ENCODE measurements at regions not wholly inside any gene's neighbourhood (a gene's known extent, or its start where the extent isn't known, plus 50 kb on each side); places are given as distances from the start of the nearest gene placed in this dataset.

- Histone ChIP-seq H3K9me3 (no peaks in the 10 kb centered on the region), H3K27me3 (replicated peaks; ENCODE audit: insufficient read depth) (no peaks in the 10 kb centered on the region), H3K4me1 (replicated peaks) (no peaks in the 10 kb centered on the region), H3K27ac (no peak overlapping the region), H3K4me3 (no peak overlapping the region), H3K36me3 (no peaks in the 10 kb centered on the region)
- TF ChIP-seq CTCF (IDR thresholded peaks at IDR 0.05), result no peak
- TF ChIP-seq POLR2A (IDR thresholded peaks at IDR 0.05), result no peak
- TF ChIP-seq POLR2AphosphoS5 (IDR thresholded peaks at IDR 0.05), result no peak
- DNase-seq (ENCODE audit: low spot score), result no peak
- 72% methylated on average over 3 of the region's 3 CpGs for WGBS
- intact Hi-C loops (cut with DNase I), result no loop called here
Measured at GRCh38 chr12:108017472-108018057, 111.5 kb upstream of the WSCD2 start.

- H3K4me1 ChIP-seq (replicated peaks), result no peaks in the 10 kb centered on the region
- no peaks in the 10 kb centered on the region for H3K27me3 ChIP-seq (replicated peaks; ENCODE audit: insufficient read depth)
- WGBS, result 65% methylated on average over 2 of the region's 2 CpGs
- TF ChIP-seq POLR2A (IDR thresholded peaks at IDR 0.05) (no peak), POLR2AphosphoS5 (IDR thresholded peaks at IDR 0.05) (no peak)
- intact Hi-C loops (cut with DNase I), result no loop called here
- no peak overlapping the region for H3K4me3 ChIP-seq
- DNase-seq (ENCODE audit: low spot score), result no peak
- no peaks in the 10 kb centered on the region for H3K9me3 ChIP-seq
- H3K27ac ChIP-seq, result no peak overlapping the region
- H3K36me3 ChIP-seq, result no peaks in the 10 kb centered on the region
Measured at GRCh38 chr12:108019862-108020261, 109.2 kb upstream of the WSCD2 start.

- Histone ChIP-seq H3K36me3 (no peaks in the 10 kb centered on the region), H3K27ac (no peak overlapping the region), H3K27me3 (replicated peaks; ENCODE audit: insufficient read depth) (no peaks in the 10 kb centered on the region), H3K4me3 (no peak overlapping the region), H3K4me1 (replicated peaks) (no peaks in the 10 kb centered on the region), H3K9me3 (no peaks in the 10 kb centered on the region)
- intact Hi-C loops (cut with DNase I), result no loop called here
- no peak for DNase-seq (ENCODE audit: low spot score)
- TF ChIP-seq POLR2A (IDR thresholded peaks at IDR 0.05), result no peak
- TF ChIP-seq CTCF (IDR thresholded peaks at IDR 0.05), result no peak
- TF ChIP-seq POLR2AphosphoS5 (IDR thresholded peaks at IDR 0.05), result no peak
- 54% methylated on average over 1 of the region's 1 CpG for WGBS
Measured at GRCh38 chr12:108021141-108021540, 107.9 kb upstream of the WSCD2 start.

GRCh38 chr12:108021949-108022522, 107.1 kb upstream of the WSCD2 start:
- WGBS, result 90% methylated on average over 2 of the region's 2 CpGs
- intact Hi-C loops (cut with DNase I), result no loop called here

More at GRCh38 chr12:108021949-108022522, 107.1 kb upstream of the WSCD2 start:
- no peak for DNase-seq (ENCODE audit: low spot score)
- TF ChIP-seq POLR2A (IDR thresholded peaks at IDR 0.05) (no peak), CTCF (IDR thresholded peaks at IDR 0.05) (no peak), POLR2AphosphoS5 (IDR thresholded peaks at IDR 0.05) (no peak)
- no peaks in the 10 kb centered on the region for H3K9me3 ChIP-seq
- H3K27ac ChIP-seq, result no peak overlapping the region
- H3K4me1 ChIP-seq (replicated peaks), result no peaks in the 10 kb centered on the region
- H3K36me3 ChIP-seq, result no peaks in the 10 kb centered on the region
- no peak overlapping the region for H3K4me3 ChIP-seq
- no peaks in the 10 kb centered on the region for H3K27me3 ChIP-seq (replicated peaks; ENCODE audit: insufficient read depth)
